Naive thymus-derived CD4-positive, alpha-beta T cell (primary cell): ENCODE measurements at regions not wholly inside any gene's neighbourhood (a gene's known extent, or its start where the extent isn't known, plus 50 kb on each side); places are given as distances from the start of the nearest gene placed in this dataset.

Source experiments
- ATAC-seq: fragments of 150-1000 bp; cut with Tn5 transposase; 2 replicates; pipeline ENCODE4 v1.10.0; 2021; ENCODE audit warnings: mild to moderate bottlenecking, moderate library complexity
- CTCF ChIA-PET: fragments of 350-600 bp; sonication (Branson Sonifier 250); formaldehyde crosslinking; loops from one replicate; lab custom pipeline; 2021; ENCODE audit warnings: antibody characterized with exemption; lab: Charles Lee
- POLR2A ChIA-PET: fragments of 350-600 bp; sonication (Branson Sonifier 250); formaldehyde crosslinking; loops from one replicate; lab custom pipeline; 2021; ENCODE audit warnings: antibody characterized with exemption, inconsistent platforms; lab: Charles Lee
- DNase-seq, 9 donors: peaks; one replicate each; pipeline versions ENCODE4 v3.0.0 to v3.0.0-alpha.2; 2020 to 2022; ENCODE audit warnings: mixed read lengths in 1 of 9
- H3K27ac ChIP-seq: one replicate; pipeline ENCODE4 v1.7.0; 2013; ENCODE audit warnings: mild to moderate bottlenecking, low read depth, low read length, moderate library complexity
- H3K27me3 ChIP-seq, 2 donors: one replicate each; pipeline ENCODE4 v1.7.0; 2013; ENCODE audit warnings: low read length in 2 of 2, mild to moderate bottlenecking in 2 of 2, moderate library complexity in 2 of 2; ENCODE audit not compliant: control insufficient read depth in 2 of 2, insufficient read depth in 2 of 2
- H3K36me3 ChIP-seq, 3 experiments: 1 replicate in 2 of 3; 2 replicates in 1 of 3; pipeline ENCODE4 v1.7.0; 2013; ENCODE audit warnings: low read length in 3 of 3, mild to moderate bottlenecking in 3 of 3, moderate library complexity in 1 of 3; ENCODE audit not compliant: insufficient read depth in 3 of 3, control insufficient read depth in 2 of 3
- H3K4me1 ChIP-seq, 2 donors: one replicate each; pipeline ENCODE4 v1.7.0; 2013; ENCODE audit warnings: low read length in 2 of 2, mild to moderate bottlenecking in 2 of 2, moderate library complexity in 1 of 2; ENCODE audit not compliant: control insufficient read depth in 2 of 2, insufficient read depth in 2 of 2
- H3K4me3 ChIP-seq: 2 replicates; pipeline ENCODE4 v1.7.0; 2013; ENCODE audit warnings: mild to moderate bottlenecking, low read length
- H3K9me3 ChIP-seq, 3 experiments: 1 replicate in 2 of 3; 2 replicates in 1 of 3; pipeline ENCODE4 v1.7.0; 2013; ENCODE audit warnings: low read length in 3 of 3; ENCODE audit not compliant: control insufficient read depth in 2 of 3
- H3K27ac Mint-ChIP-seq, 9 donors: one replicate each; pipeline ENCODE4 v1.8.0; 2020 to 2022; ENCODE audit warnings: mixed read lengths in 9 of 9, mild to moderate bottlenecking in 8 of 9, moderate library complexity in 5 of 9, inconsistent platforms in 2 of 9
- H3K27me3 Mint-ChIP-seq, 5 donors: one replicate each; pipeline ENCODE4 v1.8.0; 2021 to 2022; ENCODE audit warnings: mixed read lengths in 5 of 5, mild to moderate bottlenecking in 1 of 5
- H3K36me3 Mint-ChIP-seq, 5 donors: one replicate each; pipeline ENCODE4 v1.8.0; 2020 to 2022; ENCODE audit warnings: mixed read lengths in 5 of 5, mild to moderate bottlenecking in 3 of 5, inconsistent platforms in 1 of 5
- H3K4me1 Mint-ChIP-seq, 7 donors: one replicate each; pipeline ENCODE4 v1.8.0; 2020 to 2022; ENCODE audit warnings: mixed read lengths in 7 of 7, mild to moderate bottlenecking in 3 of 7, inconsistent platforms in 1 of 7
- H3K4me3 Mint-ChIP-seq, 10 donors: one replicate each; pipeline ENCODE4 v1.8.0; 2020 to 2022; ENCODE audit warnings: mild to moderate bottlenecking in 10 of 10, mixed read lengths in 10 of 10, moderate library complexity in 6 of 10, inconsistent platforms in 2 of 10
- H3K9me3 Mint-ChIP-seq, 11 donors: one replicate each; pipeline ENCODE4 v1.8.0; 2020 to 2022; ENCODE audit warnings: mixed read lengths in 11 of 11, mild to moderate bottlenecking in 4 of 11, inconsistent platforms in 1 of 11, moderate library complexity in 1 of 11
- intact Hi-C, 2 donors: fragments of 100-400 bp; cut with micrococcal nuclease; formaldehyde crosslinking; loops; one replicate each; pipeline ENCODE4 v1.15.1; 2023

- no peaks in the 10 kb centered on the region for H3K4me1 ChIP-seq
- Mint-ChIP-seq H3K9me3 (peaks cover 8 to 56% (median 15%) of the 10 kb centered on the region in 11 donors), H3K27ac (no peak overlapping the region), H3K27me3 (no peaks in the 10 kb centered on the region), H3K36me3 (no peaks in the 10 kb centered on the region), H3K4me1 (no peaks in the 10 kb centered on the region), H3K4me3 (no peak overlapping the region)
- H3K27ac ChIP-seq, result no peak overlapping the region
- ChIA-PET CTCF (no interaction called here), POLR2A (no interaction called here)
- no peak for ATAC-seq
- no peak for DNase-seq
- no peaks in the 10 kb centered on the region for H3K9me3 ChIP-seq
- intact Hi-C loops, result no loop called here
- no peak overlapping the region for H3K4me3 ChIP-seq
- no peaks in the 10 kb centered on the region for H3K36me3 ChIP-seq
- H3K27me3 ChIP-seq, result no peaks in the 10 kb centered on the region
Measured at GRCh38 chr3:20752416-20752815, 566.4 kb upstream of the SGO1 start.

GRCh38 chr3:20751296-20751695 is 565.3 kb upstream of the SGO1 start:
- H3K4me1 Mint-ChIP-seq, result no peaks in the 10 kb centered on the region
- Histone ChIP-seq H3K27ac (no peak overlapping the region), H3K9me3 (no peaks in the 10 kb centered on the region), H3K36me3 (no peaks in the 10 kb centered on the region), H3K4me1 (no peaks in the 10 kb centered on the region), H3K4me3 (no peak overlapping the region), H3K27me3 (no peaks in the 10 kb centered on the region)
- DNase-seq (no peak), ATAC-seq (no peak)
- no peak overlapping the region for H3K27ac Mint-ChIP-seq
- H3K36me3 Mint-ChIP-seq, result no peaks in the 10 kb centered on the region
- intact Hi-C loops, result no loop called here
- POLR2A ChIA-PET, result no interaction called here
- no peak overlapping the region for H3K4me3 Mint-ChIP-seq
- H3K27me3 Mint-ChIP-seq, result no peaks in the 10 kb centered on the region
- CTCF ChIA-PET, result no interaction called here
- peaks cover 5 to 56% (median 15%) of the 10 kb centered on the region in 11 donors for H3K9me3 Mint-ChIP-seq

GRCh38 chr3:20747741-20748140 is 561.7 kb upstream of the SGO1 start:
- Histone ChIP-seq H3K36me3 (no peaks in the 10 kb centered on the region), H3K4me3 (no peak overlapping the region), H3K27me3 (no peaks in the 10 kb centered on the region), H3K9me3 (no peaks in the 10 kb centered on the region), H3K27ac (no peak overlapping the region), H3K4me1 (no peaks in the 10 kb centered on the region)
- ATAC-seq (no peak), DNase-seq (no peak)
- no peaks in the 10 kb centered on the region for H3K36me3 Mint-ChIP-seq
- no peak overlapping the region for H3K27ac Mint-ChIP-seq
- no peaks in the 10 kb centered on the region for H3K27me3 Mint-ChIP-seq
- ChIA-PET CTCF (no interaction called here), POLR2A (no interaction called here)
- no peak overlapping the region for H3K4me3 Mint-ChIP-seq
- intact Hi-C loops, result no loop called here
- H3K4me1 Mint-ChIP-seq, result no peaks in the 10 kb centered on the region
- peaks cover 0 to 30% (median 10%) of the 10 kb centered on the region in 11 donors for H3K9me3 Mint-ChIP-seq

- peaks cover 0 to 23% (median 4%) of the 10 kb centered on the region in 11 donors for H3K9me3 Mint-ChIP-seq
- Histone ChIP-seq H3K9me3 (no peaks in the 10 kb centered on the region), H3K27me3 (no peaks in the 10 kb centered on the region), H3K4me3 (no peak overlapping the region), H3K36me3 (no peaks in the 10 kb centered on the region), H3K4me1 (no peaks in the 10 kb centered on the region), H3K27ac (no peak overlapping the region)
- DNase-seq, result no peak
- ATAC-seq, result no peak
- intact Hi-C loops, result no loop called here
- no peak overlapping the region for H3K4me3 Mint-ChIP-seq
- ChIA-PET POLR2A (no interaction called here), CTCF (no interaction called here)
- H3K36me3 Mint-ChIP-seq, result no peaks in the 10 kb centered on the region
- H3K27me3 Mint-ChIP-seq, result no peaks in the 10 kb centered on the region
- no peak overlapping the region for H3K27ac Mint-ChIP-seq
- no peaks in the 10 kb centered on the region for H3K4me1 Mint-ChIP-seq
Measured at GRCh38 chr3:20743553-20744321, 557.7 kb upstream of the SGO1 start.

- H3K9me3 Mint-ChIP-seq, result peaks cover 0 to 20% (median 4%) of the 10 kb centered on the region in 11 donors
- H3K36me3 Mint-ChIP-seq, result no peaks in the 10 kb centered on the region
- POLR2A ChIA-PET, result no interaction called here
Measured at GRCh38 chr3:20742903-20743552, 557.0 kb upstream of the SGO1 start.

GRCh38 chr3:20741381-20741780 is 555.4 kb upstream of the SGO1 start:
- Histone ChIP-seq H3K4me3 (no peak overlapping the region), H3K4me1 (no peaks in the 10 kb centered on the region), H3K27me3 (no peaks in the 10 kb centered on the region), H3K36me3 (no peaks in the 10 kb centered on the region), H3K27ac (no peak overlapping the region), H3K9me3 (no peaks in the 10 kb centered on the region)
- ATAC-seq (no peak), DNase-seq (no peak)
- H3K27ac Mint-ChIP-seq, result no peak overlapping the region
- H3K36me3 Mint-ChIP-seq, result no peaks in the 10 kb centered on the region
- peaks cover 0 to 16% (median 1%) of the 10 kb centered on the region in 11 donors for H3K9me3 Mint-ChIP-seq
- no peaks in the 10 kb centered on the region for H3K4me1 Mint-ChIP-seq
- POLR2A ChIA-PET, result no interaction called here
- H3K4me3 Mint-ChIP-seq, result no peak overlapping the region
- no peaks in the 10 kb centered on the region for H3K27me3 Mint-ChIP-seq
- intact Hi-C loops, result no loop called here
- CTCF ChIA-PET, result no interaction called here

More at GRCh38 chr3:20742903-20743552, 557.0 kb upstream of the SGO1 start:
- no peak overlapping the region for H3K4me3 Mint-ChIP-seq
- Histone ChIP-seq H3K4me1 (no peaks in the 10 kb centered on the region), H3K36me3 (no peaks in the 10 kb centered on the region), H3K4me3 (no peak overlapping the region), H3K27ac (no peak overlapping the region), H3K9me3 (no peaks in the 10 kb centered on the region), H3K27me3 (no peaks in the 10 kb centered on the region)
- ATAC-seq, result no peak
- intact Hi-C loops, result no loop called here
- CTCF ChIA-PET, result no interaction called here
- no peaks in the 10 kb centered on the region for H3K27me3 Mint-ChIP-seq
- no peak for DNase-seq
- H3K4me1 Mint-ChIP-seq, result no peaks in the 10 kb centered on the region
- no peak overlapping the region for H3K27ac Mint-ChIP-seq

- Mint-ChIP-seq H3K27me3 (no peaks in the 10 kb centered on the region), H3K36me3 (no peaks in the 10 kb centered on the region), H3K27ac (no peak overlapping the region), H3K9me3 (peaks cover 0 to 14% (median 1%) of the 10 kb centered on the region in 11 donors), H3K4me1 (no peaks in the 10 kb centered on the region), H3K4me3 (no peak overlapping the region)
- H3K9me3 ChIP-seq, result no peaks in the 10 kb centered on the region
- intact Hi-C loops, result no loop called here
- H3K4me3 ChIP-seq, result no peak overlapping the region
- no peaks in the 10 kb centered on the region for H3K4me1 ChIP-seq
- H3K36me3 ChIP-seq, result no peaks in the 10 kb centered on the region
- no peak overlapping the region for H3K27ac ChIP-seq
- DNase-seq, result no peak
- H3K27me3 ChIP-seq, result no peaks in the 10 kb centered on the region
- ATAC-seq, result no peak
- CTCF ChIA-PET, result no interaction called here
- POLR2A ChIA-PET, result no interaction called here
Measured at GRCh38 chr3:20739814-20740213, 553.8 kb upstream of the SGO1 start.
